ENCODE measurements at regions not wholly inside any gene's neighbourhood (a gene's known extent, or its start where the extent isn't known, plus 50 kb on each side); places are given as distances from the start of the nearest gene placed in this dataset.

DNA sequence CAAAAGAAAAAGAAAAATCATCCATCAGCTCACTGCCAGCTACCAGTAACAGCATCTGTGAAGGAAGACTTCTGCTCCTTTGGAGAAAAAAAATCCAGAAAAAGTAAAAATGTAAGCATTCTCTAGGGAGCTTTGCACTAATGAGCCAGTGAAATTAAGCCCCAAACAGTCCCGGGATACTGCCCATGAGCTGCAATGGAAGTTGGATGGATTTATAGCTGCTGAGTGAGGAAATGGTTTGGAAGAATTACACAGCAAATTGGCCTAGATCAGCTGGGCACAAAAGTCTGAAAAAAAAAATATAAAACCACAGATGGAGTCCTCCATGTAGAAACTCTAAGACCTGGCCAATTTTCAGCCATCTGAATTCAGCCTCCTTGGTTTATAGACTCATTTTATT, 462.9 kb upstream of the USP15 start:
- H3K9ac ChIP-seq (ENCODE audit: low read length): no peak overlapping the region
- H3K27me3 ChIP-seq (ENCODE audit: insufficient read depth, low read length, poor library complexity): no peaks in the 10 kb centered on the region
- no peak overlapping the region for H2AK5ac ChIP-seq (ENCODE audit: low read length)
- H3K79me1 ChIP-seq (ENCODE audit: low read length): no peaks in the 10 kb centered on the region
- no peak overlapping the region for H3K4me3 ChIP-seq (ENCODE audit: low read length)
- H2BK5ac ChIP-seq (ENCODE audit: low read length): no peak overlapping the region
- no peak overlapping the region for H3K56ac ChIP-seq (ENCODE audit: low read length)
- no peaks in the 10 kb centered on the region for H3K4me1 ChIP-seq (ENCODE audit: control insufficient read depth, low read depth, low read length)
- no peaks in the 10 kb centered on the region for H3K36me3 ChIP-seq (ENCODE audit: control insufficient read depth, insufficient read depth, low read length)
- H3K18ac ChIP-seq (ENCODE audit: low read length): no peak overlapping the region
- no peaks in the 10 kb centered on the region for H3K79me2 ChIP-seq (ENCODE audit: control insufficient read depth, insufficient read depth, low read length)
- H2BK120ac ChIP-seq (ENCODE audit: low read depth, low read length): no peak overlapping the region
- H4K8ac ChIP-seq (ENCODE audit: low read depth, low read length): no peak overlapping the region
- no peak overlapping the region for H2BK15ac ChIP-seq (replicated peaks; ENCODE audit: low read depth)
- DNase-seq: no peak
- no peak overlapping the region for H3K4me2 ChIP-seq (ENCODE audit: low read length)
- H3K4ac ChIP-seq (ENCODE audit: low read depth, low read length): no peak overlapping the region
- H3K27ac ChIP-seq (ENCODE audit: low read depth, low read length): no peak overlapping the region
- WGBS (ENCODE audit: extremely low coverage, insufficient coverage, low lambda C conversion rate): no CpG with 5 or more reads among the region's 1 CpG
- H3K23ac ChIP-seq (ENCODE audit: low read length): no peak overlapping the region
- H4K5ac ChIP-seq (ENCODE audit: low read length): no peak overlapping the region

DNA sequence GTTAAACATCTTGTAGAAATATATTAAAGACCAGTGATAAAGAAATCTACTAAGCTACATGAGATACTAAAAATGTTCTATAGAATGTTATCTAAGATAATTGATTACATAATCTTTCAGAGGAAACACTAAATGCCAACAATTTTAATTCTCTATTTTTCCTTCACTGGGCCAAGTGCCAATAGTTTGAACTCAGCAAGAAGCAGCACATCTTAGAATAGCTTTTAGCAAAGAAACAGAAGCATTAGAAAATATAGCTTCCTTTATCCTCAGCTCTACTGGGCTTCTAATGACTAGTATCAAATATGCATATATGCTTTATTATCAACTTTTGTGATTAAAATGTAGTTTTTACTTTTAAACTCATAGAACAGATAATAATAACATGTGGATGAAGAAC, 461.4 kb upstream of the USP15 start:
- H2AK5ac ChIP-seq (ENCODE audit: low read length): no peak overlapping the region
- no peak overlapping the region for H4K8ac ChIP-seq (ENCODE audit: low read depth, low read length)
- H3K9ac ChIP-seq (ENCODE audit: low read length): no peak overlapping the region
- no peak overlapping the region for H3K4me3 ChIP-seq (ENCODE audit: low read length)
- no peak overlapping the region for H2BK15ac ChIP-seq (replicated peaks; ENCODE audit: low read depth)
- H3K27ac ChIP-seq (ENCODE audit: low read depth, low read length): no peak overlapping the region
- DNase-seq: no peak
- no peak overlapping the region for H3K23ac ChIP-seq (ENCODE audit: low read length)
- no peak overlapping the region for H3K4ac ChIP-seq (ENCODE audit: low read depth, low read length)
- no peaks in the 10 kb centered on the region for H3K79me2 ChIP-seq (ENCODE audit: control insufficient read depth, insufficient read depth, low read length)
- H3K36me3 ChIP-seq (ENCODE audit: control insufficient read depth, insufficient read depth, low read length): no peaks in the 10 kb centered on the region
- no peaks in the 10 kb centered on the region for H3K79me1 ChIP-seq (ENCODE audit: low read length)
- no peak overlapping the region for H3K56ac ChIP-seq (ENCODE audit: low read length)
- H3K27me3 ChIP-seq (ENCODE audit: insufficient read depth, low read length, poor library complexity): no peaks in the 10 kb centered on the region
- H3K18ac ChIP-seq (ENCODE audit: low read length): no peak overlapping the region
- H2BK120ac ChIP-seq (ENCODE audit: low read depth, low read length): no peak overlapping the region
- no peak overlapping the region for H2BK5ac ChIP-seq (ENCODE audit: low read length)
- H4K5ac ChIP-seq (ENCODE audit: low read length): no peak overlapping the region
- H3K4me2 ChIP-seq (ENCODE audit: low read length): no peak overlapping the region
- no peaks in the 10 kb centered on the region for H3K4me1 ChIP-seq (ENCODE audit: control insufficient read depth, low read depth, low read length)

DNA sequence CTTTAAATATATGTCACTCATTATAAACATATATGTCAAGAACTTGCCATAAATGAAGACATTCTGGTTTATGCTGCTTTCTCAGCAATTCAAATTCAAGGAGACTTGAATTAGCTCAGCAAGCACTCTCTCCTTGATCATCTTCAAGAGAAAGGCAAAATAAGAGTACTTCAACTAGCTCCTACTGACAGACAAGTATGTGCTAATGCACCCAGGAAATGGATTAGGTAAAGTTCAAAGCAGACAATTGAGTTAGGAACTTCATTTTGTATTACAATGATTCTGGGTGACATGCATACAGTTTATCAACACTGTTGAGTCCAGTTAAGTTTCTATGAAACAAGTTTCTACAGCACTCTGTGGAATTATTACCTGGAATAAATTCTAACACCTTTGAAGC, 455.9 kb upstream of the USP15 start:
- Histone ChIP-seq H4K8ac (ENCODE audit: low read depth, low read length) (no peak overlapping the region), H3K4me2 (ENCODE audit: low read length) (no peak overlapping the region), H3K4me1 (ENCODE audit: control insufficient read depth, low read depth, low read length) (no peaks in the 10 kb centered on the region), H3K79me2 (ENCODE audit: control insufficient read depth, insufficient read depth, low read length) (no peaks in the 10 kb centered on the region), H2BK15ac (replicated peaks; ENCODE audit: low read depth) (no peak overlapping the region), H3K9ac (ENCODE audit: low read length) (no peak overlapping the region), H3K18ac (ENCODE audit: low read length) (no peak overlapping the region), H4K5ac (ENCODE audit: low read length) (no peak overlapping the region), H3K4ac (ENCODE audit: low read depth, low read length) (no peak overlapping the region), H3K36me3 (ENCODE audit: control insufficient read depth, insufficient read depth, low read length) (no peaks in the 10 kb centered on the region), H3K27ac (ENCODE audit: low read depth, low read length) (no peak overlapping the region), H3K4me3 (ENCODE audit: low read length) (no peak overlapping the region), H3K79me1 (ENCODE audit: low read length) (no peaks in the 10 kb centered on the region), H3K56ac (ENCODE audit: low read length) (no peak overlapping the region), H2AK5ac (ENCODE audit: low read length) (no peak overlapping the region), H2BK5ac (ENCODE audit: low read length) (no peak overlapping the region), H3K23ac (ENCODE audit: low read length) (no peak overlapping the region), H2BK120ac (ENCODE audit: low read depth, low read length) (no peak overlapping the region), H3K27me3 (ENCODE audit: insufficient read depth, low read length, poor library complexity) (no peaks in the 10 kb centered on the region)
- peak; percentile 33 for DNase-seq

DNA sequence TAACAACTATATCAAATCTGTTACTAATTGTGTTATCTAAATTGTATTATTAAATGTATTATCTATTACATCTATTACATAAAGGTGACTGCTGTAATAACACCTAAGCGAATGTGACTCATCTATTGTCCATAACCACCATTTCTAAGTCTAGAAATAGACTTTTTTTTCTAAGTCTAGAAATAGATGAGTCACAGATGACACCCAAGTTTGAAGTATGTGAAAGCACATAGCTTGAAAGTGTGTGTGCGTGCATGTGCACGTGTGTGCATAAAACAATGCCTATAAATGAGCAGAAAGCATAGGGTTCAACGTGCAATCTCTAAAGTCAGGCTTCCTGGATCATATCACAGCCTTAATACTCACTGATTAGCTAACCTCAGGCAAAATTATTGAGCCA, 451.3 kb upstream of the USP15 start:
- no peak overlapping the region for H3K27ac ChIP-seq (ENCODE audit: low read depth, low read length)

DNA sequence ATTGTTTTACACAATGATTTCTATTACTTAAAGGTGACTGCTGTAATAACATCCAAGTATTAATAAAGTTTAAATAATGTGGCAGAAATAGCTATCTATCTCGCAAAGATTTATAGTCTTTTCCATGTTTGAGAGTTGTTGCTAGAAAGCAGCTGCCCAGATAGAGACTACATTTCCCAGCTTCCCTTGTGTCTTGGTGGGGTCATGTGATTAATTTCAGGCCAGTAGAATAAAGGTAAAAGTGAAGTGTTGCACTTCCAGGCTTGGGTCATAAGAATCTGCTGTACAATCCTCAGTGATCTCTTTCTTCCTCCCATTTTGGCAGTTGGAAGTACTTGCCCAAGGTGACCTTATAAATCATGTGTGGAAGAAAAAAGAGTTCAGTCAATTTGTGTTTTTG, 449.7 kb upstream of the USP15 start:
- Histone ChIP-seq H2BK15ac (replicated peaks; ENCODE audit: low read depth) (no peak overlapping the region), H3K56ac (ENCODE audit: low read length) (no peak overlapping the region), H4K5ac (ENCODE audit: low read length) (no peak overlapping the region), H3K27me3 (ENCODE audit: insufficient read depth, low read length, poor library complexity) (no peaks in the 10 kb centered on the region), H3K18ac (ENCODE audit: low read length) (no peak overlapping the region), H3K4me3 (ENCODE audit: low read length) (no peak overlapping the region), H2BK120ac (ENCODE audit: low read depth, low read length) (no peak overlapping the region), H2BK5ac (ENCODE audit: low read length) (no peak overlapping the region), H3K23ac (ENCODE audit: low read length) (no peak overlapping the region), H3K9ac (ENCODE audit: low read length) (no peak overlapping the region), H3K4me2 (ENCODE audit: low read length) (no peak overlapping the region), H3K4me1 (ENCODE audit: control insufficient read depth, low read depth, low read length) (no peaks in the 10 kb centered on the region), H3K4ac (ENCODE audit: low read depth, low read length) (no peak overlapping the region), H3K79me1 (ENCODE audit: low read length) (no peaks in the 10 kb centered on the region), H3K79me2 (ENCODE audit: control insufficient read depth, insufficient read depth, low read length) (no peaks in the 10 kb centered on the region), H4K8ac (ENCODE audit: low read depth, low read length) (no peak overlapping the region), H3K36me3 (ENCODE audit: control insufficient read depth, insufficient read depth, low read length) (no peaks in the 10 kb centered on the region), H3K27ac (ENCODE audit: low read depth, low read length) (no peak overlapping the region), H2AK5ac (ENCODE audit: low read length) (no peak overlapping the region)
- DNase-seq: peak; percentile 6
- no CpG with 5 or more reads among the region's 1 CpG for WGBS (ENCODE audit: extremely low coverage, insufficient coverage, low lambda C conversion rate)

More for the DNA sequence above, 451.3 kb upstream of the USP15 start:
- Histone ChIP-seq H3K27me3 (ENCODE audit: insufficient read depth, low read length, poor library complexity) (no peaks in the 10 kb centered on the region), H3K4ac (ENCODE audit: low read depth, low read length) (no peak overlapping the region), H3K4me2 (ENCODE audit: low read length) (no peak overlapping the region), H3K4me3 (ENCODE audit: low read length) (no peak overlapping the region), H3K9ac (ENCODE audit: low read length) (no peak overlapping the region), H2AK5ac (ENCODE audit: low read length) (no peak overlapping the region), H3K56ac (ENCODE audit: low read length) (no peak overlapping the region), H3K23ac (ENCODE audit: low read length) (no peak overlapping the region), H2BK15ac (replicated peaks; ENCODE audit: low read depth) (no peak overlapping the region), H2BK5ac (ENCODE audit: low read length) (no peak overlapping the region), H3K18ac (ENCODE audit: low read length) (no peak overlapping the region), H4K5ac (ENCODE audit: low read length) (no peak overlapping the region), H2BK120ac (ENCODE audit: low read depth, low read length) (no peak overlapping the region), H3K4me1 (ENCODE audit: control insufficient read depth, low read depth, low read length) (no peaks in the 10 kb centered on the region), H3K36me3 (ENCODE audit: control insufficient read depth, insufficient read depth, low read length) (no peaks in the 10 kb centered on the region), H3K79me1 (ENCODE audit: low read length) (no peaks in the 10 kb centered on the region), H3K79me2 (ENCODE audit: control insufficient read depth, insufficient read depth, low read length) (no peaks in the 10 kb centered on the region), H4K8ac (ENCODE audit: low read depth, low read length) (no peak overlapping the region)
- no CpG with 5 or more reads among the region's 4 CpGs for WGBS (ENCODE audit: extremely low coverage, insufficient coverage, low lambda C conversion rate)
- no peak for DNase-seq

DNA sequence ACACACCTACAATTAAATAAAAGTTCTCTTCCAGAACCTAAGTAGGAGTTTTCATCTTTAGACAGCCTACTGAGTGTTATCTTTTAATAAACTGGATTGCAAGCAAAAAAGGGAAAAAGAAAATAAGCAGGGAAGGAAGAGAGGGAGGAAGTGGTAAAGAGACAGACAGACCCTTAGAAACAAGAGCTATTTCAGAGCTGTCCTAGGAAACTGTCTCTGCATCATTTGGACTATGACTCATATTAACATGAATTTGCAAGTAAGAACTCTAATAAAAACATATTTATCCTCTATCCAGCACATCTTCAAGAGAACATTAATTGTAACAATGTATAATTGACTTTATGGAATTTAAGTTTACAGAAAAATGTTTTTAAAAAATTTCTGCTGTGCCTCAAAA, 438.8 kb upstream of the USP15 start:
- Histone ChIP-seq H3K18ac (ENCODE audit: low read length) (no peak overlapping the region), H3K36me3 (ENCODE audit: control insufficient read depth, insufficient read depth, low read length) (no peaks in the 10 kb centered on the region), H3K56ac (ENCODE audit: low read length) (no peak overlapping the region), H2BK5ac (ENCODE audit: low read length) (no peak overlapping the region), H3K79me2 (ENCODE audit: control insufficient read depth, insufficient read depth, low read length) (no peaks in the 10 kb centered on the region), H2BK15ac (replicated peaks; ENCODE audit: low read depth) (no peak overlapping the region), H4K8ac (ENCODE audit: low read depth, low read length) (no peak overlapping the region), H3K23ac (ENCODE audit: low read length) (no peak overlapping the region), H3K9ac (ENCODE audit: low read length) (no peak overlapping the region), H3K4me2 (ENCODE audit: low read length) (no peak overlapping the region), H4K5ac (ENCODE audit: low read length) (no peak overlapping the region), H3K27me3 (ENCODE audit: insufficient read depth, low read length, poor library complexity) (no peaks in the 10 kb centered on the region), H3K79me1 (ENCODE audit: low read length) (no peaks in the 10 kb centered on the region), H3K4me1 (ENCODE audit: control insufficient read depth, low read depth, low read length) (no peaks in the 10 kb centered on the region), H2BK120ac (ENCODE audit: low read depth, low read length) (no peak overlapping the region), H3K4ac (ENCODE audit: low read depth, low read length) (no peak overlapping the region), H2AK5ac (ENCODE audit: low read length) (no peak overlapping the region), H3K27ac (ENCODE audit: low read depth, low read length) (no peak overlapping the region), H3K4me3 (ENCODE audit: low read length) (no peak overlapping the region)
- DNase-seq: no peak
